K562 (cell line): ENCODE measurements at regions not wholly inside any gene's neighbourhood (a gene's known extent, or its start where the extent isn't known, plus 50 kb on each side); places are given as distances from the start of the nearest gene placed in this dataset.
A peak's percentile ranks its signal among the peaks of the same experiment; 100 is the strongest.

Experiments
- ARNT ChIP-seq, 2 experiments: fragments of 450-650 bp; IDR thresholded peaks; 2 replicates each; pipeline ENCODE4 v1.6.1; 2016; ENCODE audit warnings: mild to moderate bottlenecking in 1 of 2
- ATF6 ChIP-seq: sonication (generic); formaldehyde crosslinking; IDR thresholded peaks from 2 replicates; pipeline ENCODE4 v1.4.0; 2020; ENCODE audit warnings: mild to moderate bottlenecking, missing genetic modification reagents
- E2F6 ChIP-seq, 2 experiments: IDR thresholded peaks; 2 replicates each; pipeline ENCODE4 v1.6.1; 2011; ENCODE audit warnings: borderline replicate concordance in 1 of 2, control low read depth in 1 of 2, low read depth in 1 of 2, low read length in 1 of 2, mild to moderate bottlenecking in 1 of 2, mixed read lengths in 1 of 2, moderate library complexity in 1 of 2; ENCODE audit not compliant: insufficient read depth in 1 of 2, insufficient read length in 1 of 2, poor library complexity in 1 of 2, severe bottlenecking in 1 of 2; ENCODE audit errors: extremely low read depth in 1 of 2
- EHMT2 ChIP-seq: fragments of 450-650 bp; IDR thresholded peaks from 2 replicates; pipeline ENCODE4 v1.6.1; 2018; ENCODE audit warnings: antibody characterized with exemption
- ESRRB ChIP-seq: fragments of 250-450 bp; sonication (Bioruptor Pico); IDR thresholded peaks from 2 replicates; pipeline ENCODE4 v1.5.0; 2020; ENCODE audit warnings: mild to moderate bottlenecking, moderate library complexity, borderline replicate concordance
- HLTF ChIP-seq: fragments of 450-650 bp; IDR thresholded peaks from 2 replicates; pipeline ENCODE4 v1.6.1; 2016
- HMGXB4 ChIP-seq: sonication (generic); formaldehyde crosslinking; IDR thresholded peaks from 2 replicates; pipeline ENCODE4 v1.8.1; 2023; ENCODE audit warnings: mild to moderate bottlenecking, missing genetic modification reagents
- MYC ChIP-seq, 2 experiments: fragments of 250-450 bp in 1 of 2; sonication (Bioruptor Pico) in 1 of 2; IDR thresholded peaks; 2 replicates each; pipeline versions ENCODE4 v1.5.1 to v1.6.1; 2012 to 2021; ENCODE audit warnings: low read depth in 2 of 2, borderline replicate concordance in 1 of 2, improper control_type of control experiment in 1 of 2, low read length in 1 of 2, mild to moderate bottlenecking in 1 of 2, moderate library complexity in 1 of 2
- SP2 ChIP-seq: IDR thresholded peaks from 2 replicates; pipeline ENCODE4 v1.6.1; 2011; ENCODE audit warnings: mild to moderate bottlenecking, low read depth, low read length, moderate library complexity; ENCODE audit not compliant: poor library complexity, severe bottlenecking; ENCODE audit errors: extremely low read depth
- SRF ChIP-seq, 2 experiments: fragments of 250-450, 450-650 bp in 1 of 2; sonication (Bioruptor Pico) in 1 of 2; sonication (generic) in 1 of 2; formaldehyde crosslinking; IDR thresholded peaks; 2 replicates each; pipeline versions ENCODE4 v1.5.0 to v1.5.1; 2020 to 2022; ENCODE audit warnings: mild to moderate bottlenecking in 1 of 2, missing genetic modification reagents in 1 of 2
- TEAD1 ChIP-seq, 2 experiments: fragments of 450-650 bp in 1 of 2; sonication (generic) in 1 of 2; formaldehyde crosslinking; IDR thresholded peaks; 2 replicates each; pipeline versions ENCODE4 v1.4.0 to v1.8.0; 2020 to 2022; ENCODE audit warnings: mild to moderate bottlenecking in 2 of 2, missing genetic modification reagents in 1 of 2
- ZFP36 ChIP-seq: fragments of 150-350 bp; IDR thresholded peaks from 2 replicates; pipeline ENCODE4 v1.6.1; 2018; ENCODE audit warnings: low read length, low read depth; ENCODE audit not compliant: partially characterized antibody
- ZNF124 ChIP-seq: sonication (generic); formaldehyde crosslinking; IDR thresholded peaks from 2 replicates; pipeline ENCODE4 v1.8.1; 2022; ENCODE audit warnings: missing genetic modification reagents
- ZNF408 ChIP-seq: fragments of 250-450 bp; sonication (Bioruptor Pico); IDR thresholded peaks from 2 replicates; pipeline ENCODE4 v1.4.0; 2020; ENCODE audit warnings: low read depth, mild to moderate bottlenecking, moderate library complexity
- TF ChIP-seq, protein P1 (sequence below): fragments of 250-450 bp; sonication (Bioruptor Pico); IDR thresholded peaks from 2 replicates; pipeline ENCODE4 v1.4.0; 2020; ENCODE audit warnings: borderline replicate concordance
- TF ChIP-seq, protein P2 (sequence below), 2 experiments: fragments of 450-650 bp; conservative IDR thresholded peaks; 2 replicates each; pipeline ENCODE4 v1.6.1; 2017; ENCODE audit warnings: mild to moderate bottlenecking in 2 of 2, moderate library complexity in 2 of 2

DNA sequence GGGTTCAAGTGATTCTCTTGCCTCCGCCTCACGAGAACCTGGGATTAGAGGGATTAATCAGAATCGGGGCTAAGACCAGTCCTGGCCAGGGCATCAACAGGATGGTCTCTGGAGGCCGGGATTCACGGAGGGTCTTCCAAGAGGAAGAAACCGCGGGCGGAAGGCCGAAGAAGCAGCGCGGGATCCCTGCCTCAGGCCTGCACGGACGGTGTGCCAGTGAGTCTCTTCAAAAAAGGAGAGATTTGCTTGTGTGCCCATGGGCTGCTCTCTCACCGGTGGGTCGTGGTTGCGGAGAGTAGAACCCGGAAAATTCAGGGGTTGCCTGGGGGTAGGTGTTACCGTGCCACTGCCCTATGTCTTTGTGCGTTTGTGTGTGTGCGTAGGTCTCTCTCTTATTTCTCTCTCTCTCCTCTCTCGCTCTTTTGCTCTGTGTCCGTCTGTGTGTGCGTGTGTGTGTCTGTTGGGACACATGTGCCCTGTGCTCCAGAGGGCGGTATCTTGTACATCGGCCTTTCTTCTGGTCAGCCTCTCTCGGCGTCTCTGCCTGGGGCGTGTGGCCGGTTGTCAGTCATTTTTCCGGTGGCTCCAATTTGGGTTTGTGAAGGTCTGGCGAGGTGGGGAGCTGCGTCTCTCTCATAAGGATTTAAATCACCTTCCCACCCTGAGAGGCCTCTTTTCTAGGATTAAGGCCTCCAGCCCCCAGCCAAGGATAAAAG lies 613.2 kb downstream of the KCNJ18 start (continued):
- TF ChIP-seq, protein P1, sequence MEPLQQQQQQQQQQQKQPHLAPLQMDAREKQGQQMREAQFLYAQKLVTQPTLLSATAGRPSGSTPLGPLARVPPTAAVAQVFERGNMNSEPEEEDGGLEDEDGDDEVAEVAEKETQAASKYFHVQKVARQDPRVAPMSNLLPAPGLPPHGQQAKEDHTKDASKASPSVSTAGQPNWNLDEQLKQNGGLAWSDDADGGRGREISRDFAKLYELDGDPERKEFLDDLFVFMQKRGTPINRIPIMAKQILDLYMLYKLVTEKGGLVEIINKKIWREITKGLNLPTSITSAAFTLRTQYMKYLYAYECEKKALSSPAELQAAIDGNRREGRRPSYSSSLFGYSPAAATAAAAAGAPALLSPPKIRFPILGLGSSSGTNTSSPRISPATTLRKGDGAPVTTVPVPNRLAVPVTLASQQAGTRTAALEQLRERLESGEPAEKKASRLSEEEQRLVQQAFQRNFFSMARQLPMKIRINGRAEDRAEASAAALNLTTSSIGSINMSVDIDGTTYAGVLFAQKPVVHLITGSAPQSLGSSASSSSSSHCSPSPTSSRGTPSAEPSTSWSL (CRISPR knock-in tag), result no peak
- TF ChIP-seq ZNF408 (CRISPR knock-in tag) (no peak), ZNF124 (CRISPR knock-in tag) (no peak), HLTF (no peak), TEAD1 (CRISPR knock-in tag; IDR thresholded peaks at IDR 0.05) (no peak), ARNT (IDR thresholded peaks at IDR 0.05) (no peak), HMGXB4 (CRISPR knock-in tag) (no peak), EHMT2 (no peak), ZFP36 (no peak), ATF6 (CRISPR knock-in tag) (no peak), E2F6 (IDR thresholded peaks at IDR 0.05; ENCODE audit: borderline replicate concordance in 1 of 2, extremely low read depth in 1 of 2, insufficient read depth in 1 of 2, insufficient read length in 1 of 2, low read depth in 1 of 2, low read length in 1 of 2, poor library complexity in 1 of 2, severe bottlenecking in 1 of 2) (peak in 1 of 2 experiments; percentile 43), MYC (IDR thresholded peaks at IDR 0.05; ENCODE audit: low read depth, low read length) (peak; percentile 52; the same call in 1 of the 2 replicates), MYC (CRISPR knock-in tag; IDR thresholded peaks at IDR 0.05; ENCODE audit: borderline replicate concordance, low read depth) (no peak), SP2 (no peak), SRF (CRISPR knock-in tag; IDR thresholded peaks at IDR 0.05) (no peak), ESRRB (CRISPR knock-in tag) (no peak)
- TF ChIP-seq, protein P2, sequence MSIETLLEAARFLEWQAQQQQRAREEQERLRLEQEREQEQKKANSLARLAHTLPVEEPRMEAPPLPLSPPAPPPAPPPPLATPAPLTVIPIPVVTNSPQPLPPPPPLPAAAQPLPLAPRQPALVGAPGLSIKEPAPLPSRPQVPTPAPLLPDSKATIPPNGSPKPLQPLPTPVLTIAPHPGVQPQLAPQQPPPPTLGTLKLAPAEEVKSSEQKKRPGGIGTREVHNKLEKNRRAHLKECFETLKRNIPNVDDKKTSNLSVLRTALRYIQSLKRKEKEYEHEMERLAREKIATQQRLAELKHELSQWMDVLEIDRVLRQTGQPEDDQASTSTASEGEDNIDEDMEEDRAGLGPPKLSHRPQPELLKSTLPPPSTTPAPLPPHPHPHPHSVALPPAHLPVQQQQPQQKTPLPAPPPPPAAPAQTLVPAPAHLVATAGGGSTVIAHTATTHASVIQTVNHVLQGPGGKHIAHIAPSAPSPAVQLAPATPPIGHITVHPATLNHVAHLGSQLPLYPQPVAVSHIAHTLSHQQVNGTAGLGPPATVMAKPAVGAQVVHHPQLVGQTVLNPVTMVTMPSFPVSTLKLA (conservative IDR thresholded peaks at IDR 0.05), result peak in 1 of 2 experiments; percentile 53; a peak in 2 of 4 replicates
